ENCODE measurements at regions not wholly inside any gene's neighbourhood (a gene's known extent, or its start where the extent isn't known, plus 50 kb on each side); places are given as distances from the start of the nearest gene placed in this dataset.

DNA sequence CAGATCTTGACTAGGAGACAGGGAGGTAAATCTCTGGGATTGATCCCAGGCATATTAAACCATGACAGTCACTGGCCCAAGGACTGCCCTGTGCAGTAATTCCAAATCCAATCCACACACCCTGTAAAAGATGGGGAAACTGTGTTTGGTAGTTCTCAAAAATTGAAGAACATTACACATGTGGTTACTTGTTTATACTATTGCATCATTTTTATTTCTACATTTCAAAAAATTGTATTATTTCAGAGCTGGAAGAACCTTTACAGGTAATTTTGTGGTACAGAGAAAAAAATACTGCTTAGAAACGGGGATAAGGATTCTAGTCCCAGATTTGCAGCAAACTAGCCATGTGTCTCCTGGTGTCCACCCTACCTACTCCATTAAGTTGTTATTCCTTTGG, 400.5 kb downstream of the LRIG3 start:
- no peaks in the 10 kb centered on the region for H3K27me3 ChIP-seq
- H3K27ac ChIP-seq: no peak overlapping the region
- H3K36me3 ChIP-seq: no peaks in the 10 kb centered on the region
- intact Hi-C loops (cut with DNase I): no loop called here
- no peak overlapping the region for H3K4me3 ChIP-seq
- no peak for DNase-seq (ENCODE audit: low spot score in 2 of 2)
- no peaks in the 10 kb centered on the region for H3K4me1 ChIP-seq
- TF ChIP-seq, protein P1, sequence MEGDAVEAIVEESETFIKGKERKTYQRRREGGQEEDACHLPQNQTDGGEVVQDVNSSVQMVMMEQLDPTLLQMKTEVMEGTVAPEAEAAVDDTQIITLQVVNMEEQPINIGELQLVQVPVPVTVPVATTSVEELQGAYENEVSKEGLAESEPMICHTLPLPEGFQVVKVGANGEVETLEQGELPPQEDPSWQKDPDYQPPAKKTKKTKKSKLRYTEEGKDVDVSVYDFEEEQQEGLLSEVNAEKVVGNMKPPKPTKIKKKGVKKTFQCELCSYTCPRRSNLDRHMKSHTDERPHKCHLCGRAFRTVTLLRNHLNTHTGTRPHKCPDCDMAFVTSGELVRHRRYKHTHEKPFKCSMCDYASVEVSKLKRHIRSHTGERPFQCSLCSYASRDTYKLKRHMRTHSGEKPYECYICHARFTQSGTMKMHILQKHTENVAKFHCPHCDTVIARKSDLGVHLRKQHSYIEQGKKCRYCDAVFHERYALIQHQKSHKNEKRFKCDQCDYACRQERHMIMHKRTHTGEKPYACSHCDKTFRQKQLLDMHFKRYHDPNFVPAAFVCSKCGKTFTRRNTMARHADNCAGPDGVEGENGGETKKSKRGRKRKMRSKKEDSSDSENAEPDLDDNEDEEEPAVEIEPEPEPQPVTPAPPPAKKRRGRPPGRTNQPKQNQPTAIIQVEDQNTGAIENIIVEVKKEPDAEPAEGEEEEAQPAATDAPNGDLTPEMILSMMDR (IDR thresholded peaks at IDR 0.05): no peak
- H3K9me3 ChIP-seq: peaks cover 0 to 13% of the 10 kb centered on the region in 2 donors

DNA sequence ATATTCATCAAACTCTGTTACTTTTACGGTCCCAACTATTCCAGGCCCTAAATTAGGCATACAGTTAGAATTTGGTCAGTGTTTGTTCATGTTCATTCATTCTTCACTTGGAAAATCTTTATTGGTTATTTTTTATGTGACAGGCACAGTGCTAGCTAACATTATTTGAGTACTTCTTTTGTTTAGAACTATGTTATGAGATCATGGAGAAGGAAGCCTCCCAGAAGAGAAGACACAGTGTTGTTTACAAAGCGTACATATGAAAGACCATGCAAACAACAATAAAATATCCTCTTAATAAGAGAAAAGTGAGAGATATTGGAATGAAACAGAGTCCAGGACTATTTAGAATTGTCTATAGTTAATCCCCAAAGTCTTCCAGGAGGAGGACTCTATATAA, 399.2 kb downstream of the LRIG3 start:
- intact Hi-C loops (cut with DNase I): no loop called here

DNA sequence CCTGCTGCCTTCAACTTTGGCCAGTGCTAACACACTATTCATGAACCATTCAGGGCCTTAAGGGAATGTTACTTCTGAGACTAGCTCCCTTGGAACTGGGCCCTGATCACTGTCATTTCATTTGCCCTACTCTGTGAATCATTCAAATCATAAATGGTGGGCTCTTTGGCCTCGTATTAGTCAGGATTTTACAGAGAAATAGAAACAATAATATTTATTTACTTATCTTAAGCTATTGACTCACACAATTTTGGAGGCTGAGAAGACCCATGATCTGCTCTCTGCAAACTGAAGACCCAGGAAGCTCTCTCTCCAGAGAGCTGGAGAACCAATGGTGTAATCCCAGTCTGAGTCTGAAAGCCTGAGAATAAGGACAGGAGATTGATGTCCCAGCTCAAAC, 398.5 kb downstream of the LRIG3 start:
- peaks cover 0 to 13% of the 10 kb centered on the region in 2 donors for H3K9me3 ChIP-seq
- intact Hi-C loops (cut with DNase I): no loop called here
- no peak overlapping the region for H3K27ac ChIP-seq
- DNase-seq (ENCODE audit: low spot score in 2 of 2): no peak
- no peaks in the 10 kb centered on the region for H3K36me3 ChIP-seq
- TF ChIP-seq, protein P1 (IDR thresholded peaks at IDR 0.05): no peak
- H3K4me3 ChIP-seq: no peak overlapping the region
- no peaks in the 10 kb centered on the region for H3K27me3 ChIP-seq
- H3K4me1 ChIP-seq: no peaks in the 10 kb centered on the region

More for the DNA sequence above, 399.2 kb downstream of the LRIG3 start:
- H3K9me3 ChIP-seq: peaks cover 0 to 13% of the 10 kb centered on the region in 2 donors
- no peak for DNase-seq (ENCODE audit: low spot score in 2 of 2)
- no peak overlapping the region for H3K4me3 ChIP-seq
- H3K4me1 ChIP-seq: no peaks in the 10 kb centered on the region
- no peak overlapping the region for H3K27ac ChIP-seq
- no peaks in the 10 kb centered on the region for H3K27me3 ChIP-seq
- H3K36me3 ChIP-seq: no peaks in the 10 kb centered on the region
- TF ChIP-seq, protein P1 (IDR thresholded peaks at IDR 0.05): no peak

DNA sequence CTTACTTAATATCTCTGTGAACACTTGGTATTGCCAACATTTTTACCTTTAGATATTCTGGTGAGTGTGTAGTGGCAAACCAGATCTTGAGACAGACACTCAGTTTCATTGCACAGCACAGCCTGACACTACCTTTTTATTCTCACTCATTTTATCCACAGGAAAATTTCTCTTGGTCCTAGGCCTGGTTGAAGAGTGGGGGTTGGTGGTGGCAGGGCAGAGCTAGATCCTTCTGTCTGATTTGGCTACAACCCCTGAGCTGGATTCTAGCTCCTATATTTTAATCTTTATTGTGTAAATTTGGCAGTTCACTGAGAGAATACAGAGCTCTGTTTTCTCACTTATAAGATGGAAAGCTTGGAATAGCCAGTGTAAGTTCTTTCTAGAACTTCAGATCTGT, 396.9 kb downstream of the LRIG3 start:
- no peak for DNase-seq (ENCODE audit: low spot score in 2 of 2)
- Histone ChIP-seq H3K27ac (no peak overlapping the region), H3K4me1 (no peaks in the 10 kb centered on the region), H3K36me3 (no peaks in the 10 kb centered on the region), H3K27me3 (no peaks in the 10 kb centered on the region), H3K4me3 (no peak overlapping the region), H3K9me3 (peaks cover 0 to 5% of the 10 kb centered on the region in 2 donors)
- intact Hi-C loops (cut with DNase I): no loop called here
- TF ChIP-seq, protein P1 (IDR thresholded peaks at IDR 0.05): no peak

DNA sequence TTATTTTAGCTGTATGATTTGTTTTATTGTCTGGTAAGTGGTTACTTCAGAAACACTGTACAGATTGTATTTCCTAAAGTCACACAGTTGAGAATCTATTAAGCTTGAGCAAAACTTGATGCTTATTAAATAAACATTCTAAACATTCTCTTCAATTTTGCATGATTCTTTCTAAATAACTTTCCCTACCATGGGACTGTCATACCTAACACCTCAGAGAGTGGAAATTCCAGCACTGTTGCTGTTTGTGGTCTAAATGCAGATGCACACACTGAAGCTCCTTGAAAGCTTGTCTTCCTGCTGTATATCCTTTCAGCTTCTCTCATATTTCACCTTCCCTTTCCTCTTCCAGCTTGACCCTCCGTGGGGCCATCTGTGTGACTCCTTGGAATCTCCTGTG, 392.0 kb downstream of the LRIG3 start:
- H3K9me3 ChIP-seq: no peaks in the 10 kb centered on the region
- H3K27me3 ChIP-seq: no peaks in the 10 kb centered on the region
- peaks cover 0 to 15% of the 10 kb centered on the region in 2 donors for H3K4me1 ChIP-seq
- DNase-seq (ENCODE audit: low spot score in 2 of 2): no peak
- H3K27ac ChIP-seq: no peak overlapping the region
- no peaks in the 10 kb centered on the region for H3K36me3 ChIP-seq
- intact Hi-C loops (cut with DNase I): no loop called here
- H3K4me3 ChIP-seq: no peak overlapping the region
- TF ChIP-seq, protein P1 (IDR thresholded peaks at IDR 0.05): no peak

DNA sequence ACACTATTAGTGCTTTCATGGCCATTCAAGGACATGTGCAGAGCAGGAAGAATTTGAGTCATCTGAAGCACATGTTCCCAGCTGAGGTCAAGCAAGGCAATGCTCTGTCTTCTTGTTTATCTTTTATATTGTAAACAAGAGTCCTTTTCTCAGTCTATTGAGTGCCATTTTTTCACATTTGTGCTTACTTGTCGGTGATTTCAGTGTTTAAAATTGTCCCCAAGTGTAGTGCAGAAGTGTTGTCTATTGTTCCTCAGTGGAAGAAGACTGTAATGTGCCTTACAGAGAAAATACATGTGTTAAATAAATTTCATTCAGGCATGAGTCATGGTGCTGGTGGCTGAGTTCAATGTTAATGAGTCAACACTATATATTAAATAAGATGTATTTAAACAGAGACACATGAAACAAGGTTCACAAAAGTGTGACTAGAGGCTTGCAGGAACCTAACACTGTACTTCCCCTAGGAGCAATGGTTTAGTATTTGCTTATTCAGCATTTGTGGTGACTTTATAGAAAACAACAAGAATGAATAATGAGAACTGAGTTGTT, 391.1 kb downstream of the LRIG3 start:
- intact Hi-C loops (cut with DNase I): no loop called here
- no peak overlapping the region for H3K27ac ChIP-seq
- TF ChIP-seq, protein P1 (IDR thresholded peaks at IDR 0.05): no peak
- H3K4me3 ChIP-seq: no peak overlapping the region
- H3K36me3 ChIP-seq: no peaks in the 10 kb centered on the region
- DNase-seq (ENCODE audit: low spot score in 2 of 2): no peak
- no peaks in the 10 kb centered on the region for H3K27me3 ChIP-seq
- H3K4me1 ChIP-seq: peaks cover 0 to 15% of the 10 kb centered on the region in 2 donors
- no peaks in the 10 kb centered on the region for H3K9me3 ChIP-seq
